ENCODE measurements at regions not wholly inside any gene's neighbourhood (a gene's known extent, or its start where the extent isn't known, plus 50 kb on each side); places are given as distances from the start of the nearest gene placed in this dataset.

DNA sequence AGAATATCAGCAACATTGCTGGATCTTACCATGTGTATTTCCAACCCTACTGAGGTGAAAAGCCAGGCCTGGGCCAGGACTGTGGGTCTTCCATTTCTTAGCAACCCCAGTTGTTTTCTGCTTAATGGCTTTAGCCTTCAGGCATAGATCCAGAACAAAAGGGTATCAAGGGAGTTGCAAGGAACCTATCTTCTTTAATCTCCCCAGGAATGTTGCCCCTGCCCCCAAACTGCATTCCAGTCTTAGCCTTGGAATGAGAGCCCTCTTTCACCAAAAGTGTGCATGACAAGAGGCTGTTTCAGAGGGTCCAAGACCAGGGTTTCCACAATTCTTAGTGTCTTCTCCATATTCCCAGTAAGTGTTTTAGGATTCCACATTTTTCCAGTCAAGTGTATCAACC lies 87.9 kb upstream of the SOX13 start:
- Mint-ChIP-seq H3K36me3 (no peaks in the 10 kb centered on the region), H3K4me3 (no peak overlapping the region), H3K4me1 (no peaks in the 10 kb centered on the region), H3K27ac (no peak overlapping the region), H3K9me3 (no peaks in the 10 kb centered on the region), H3K27me3 (peaks cover 4 to 11% of the 10 kb centered on the region in 2 donors)
- Histone ChIP-seq H3K27ac (ENCODE audit: low read depth, low read length) (no peak overlapping the region), H3K27me3 (ENCODE audit: insufficient read depth, low read length) (no peaks in the 10 kb centered on the region), H3K36me3 (ENCODE audit: insufficient read depth, low read length) (no peaks in the 10 kb centered on the region), H3K4me1 (ENCODE audit: insufficient read depth, low read length) (no peaks in the 10 kb centered on the region), H3K9me3 (ENCODE audit: control insufficient read depth in 1 of 2, low read length in 2 of 2) (no peaks in the 10 kb centered on the region), H3K4me3 (ENCODE audit: low read length in 2 of 2) (no peak overlapping the region)
- ChIA-PET CTCF (ENCODE audit: partially characterized antibody) (no interaction called here), POLR2A (ENCODE audit: partially characterized antibody) (no interaction called here)
- no peak for DNase-seq
- intact Hi-C loops (cut with micrococcal nuclease) = no loop called here

DNA sequence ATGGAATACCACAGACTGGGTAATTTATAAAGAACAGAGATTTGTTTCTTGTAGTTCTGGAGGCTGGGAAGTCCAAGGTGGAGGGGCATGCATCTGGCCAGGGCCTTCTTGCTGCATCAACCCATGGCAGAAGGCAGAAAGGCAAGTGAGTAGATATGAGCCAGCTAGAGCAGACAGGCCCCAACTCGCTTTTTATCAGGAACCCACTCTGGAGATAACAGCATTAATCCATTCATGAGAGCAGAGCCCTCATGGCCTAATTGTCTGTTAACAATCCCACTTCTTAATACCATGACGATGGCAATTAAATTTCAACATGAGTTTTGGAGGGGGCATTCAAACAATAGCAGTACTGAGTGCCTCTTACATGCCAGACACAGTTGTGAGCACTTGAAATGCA lies 87.2 kb upstream of the SOX13 start:
- Mint-ChIP-seq H3K4me1 (no peaks in the 10 kb centered on the region), H3K4me3 (no peak overlapping the region), H3K36me3 (no peaks in the 10 kb centered on the region), H3K27ac (no peak overlapping the region), H3K27me3 (peaks cover 4 to 9% of the 10 kb centered on the region in 2 donors), H3K9me3 (no peaks in the 10 kb centered on the region)
- H3K27me3 ChIP-seq (ENCODE audit: insufficient read depth, low read length) = no peaks in the 10 kb centered on the region
- DNase-seq = no peak
- no peaks in the 10 kb centered on the region for H3K36me3 ChIP-seq (ENCODE audit: insufficient read depth, low read length)
- no peaks in the 10 kb centered on the region for H3K9me3 ChIP-seq (ENCODE audit: control insufficient read depth in 1 of 2, low read length in 2 of 2)
- ChIA-PET POLR2A (ENCODE audit: partially characterized antibody) (no interaction called here), CTCF (ENCODE audit: partially characterized antibody) (no interaction called here)
- intact Hi-C loops (cut with micrococcal nuclease) = no loop called here
- H3K4me3 ChIP-seq (ENCODE audit: low read length in 2 of 2) = no peak overlapping the region
- H3K4me1 ChIP-seq (ENCODE audit: insufficient read depth, low read length) = no peaks in the 10 kb centered on the region
- H3K27ac ChIP-seq (ENCODE audit: low read depth, low read length) = no peak overlapping the region

DNA sequence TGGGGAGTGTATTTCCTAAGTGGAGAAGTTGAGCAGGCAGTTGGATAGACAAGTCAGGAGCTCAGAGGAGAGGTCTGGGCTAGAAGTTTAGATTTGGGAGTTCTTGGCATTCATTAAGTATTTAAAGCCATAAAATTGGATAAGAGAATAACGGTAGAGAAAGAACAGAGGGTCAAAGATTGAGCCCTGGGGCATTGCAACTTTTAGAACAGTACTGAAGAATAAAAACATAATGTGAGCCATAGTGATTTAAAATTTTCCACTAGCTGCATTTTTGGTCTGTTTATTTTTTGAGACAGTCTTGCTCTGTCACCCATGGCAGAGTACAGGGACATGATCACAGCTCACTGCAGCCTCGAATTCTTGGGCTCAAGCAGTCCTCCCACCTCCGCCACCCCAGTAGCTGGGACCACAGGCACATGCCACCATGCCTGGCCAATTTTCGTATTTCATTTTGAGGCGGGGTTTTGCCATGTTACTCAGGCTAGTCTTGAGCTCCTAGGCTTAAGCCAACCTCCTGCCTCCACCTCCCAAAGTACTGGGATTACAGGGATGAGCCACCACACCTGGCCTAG lies 85.9 kb upstream of the SOX13 start:
- Histone ChIP-seq H3K36me3 (ENCODE audit: insufficient read depth, low read length) (no peaks in the 10 kb centered on the region), H3K4me3 (ENCODE audit: low read length in 2 of 2) (no peak overlapping the region), H3K27ac (ENCODE audit: low read depth, low read length) (no peak overlapping the region), H3K9me3 (ENCODE audit: control insufficient read depth in 1 of 2, low read length in 2 of 2) (no peaks in the 10 kb centered on the region), H3K27me3 (ENCODE audit: insufficient read depth, low read length) (no peaks in the 10 kb centered on the region), H3K4me1 (ENCODE audit: insufficient read depth, low read length) (no peaks in the 10 kb centered on the region)
- intact Hi-C loops (cut with micrococcal nuclease) = no loop called here
- no peak for DNase-seq
- Mint-ChIP-seq H3K27me3 (peaks cover 1 to 7% of the 10 kb centered on the region in 2 donors), H3K9me3 (no peaks in the 10 kb centered on the region), H3K36me3 (no peaks in the 10 kb centered on the region), H3K4me1 (no peaks in the 10 kb centered on the region), H3K27ac (no peak overlapping the region), H3K4me3 (no peak overlapping the region)
- ChIA-PET POLR2A (ENCODE audit: partially characterized antibody) (no interaction called here), CTCF (ENCODE audit: partially characterized antibody) (interaction anchor here (0.6 kb wide), 1 partner anchor 23 kb away, joined by 5 read pairs; no protein-coding TSS in a partner anchor)

DNA sequence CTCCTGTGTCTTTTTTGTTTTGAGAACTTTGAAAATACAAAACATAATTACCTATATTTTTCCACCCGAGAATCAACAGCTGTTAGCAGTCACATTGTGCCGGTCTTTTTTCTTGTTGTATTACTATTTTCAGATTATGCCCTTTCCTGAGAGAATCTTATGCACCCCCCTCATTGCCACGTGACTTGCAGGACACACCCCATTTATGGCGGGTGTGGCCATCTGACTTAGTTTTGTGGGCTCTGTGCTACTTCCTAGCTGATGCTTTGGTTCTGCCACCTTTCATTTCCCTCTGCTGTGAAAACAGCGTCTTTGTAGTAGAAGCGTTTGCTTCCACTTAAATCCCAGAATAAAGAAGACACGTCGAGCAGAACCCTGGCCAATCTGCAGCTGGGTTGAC lies 82.8 kb upstream of the SOX13 start:
- no peaks in the 10 kb centered on the region for H3K36me3 ChIP-seq (ENCODE audit: insufficient read depth, low read length)
- no peaks in the 10 kb centered on the region for H3K4me1 ChIP-seq (ENCODE audit: insufficient read depth, low read length)
- Mint-ChIP-seq H3K4me1 (peaks cover 0 to 2% (median 0%) of the 10 kb centered on the region in 4 donors), H3K27me3 (peaks cover 0 to 17% of the 10 kb centered on the region in 2 donors), H3K4me3 (peak overlapping the region in 1 of 8 donors; percentile 71), H3K36me3 (no peaks in the 10 kb centered on the region), H3K27ac (no peak overlapping the region), H3K9me3 (no peaks in the 10 kb centered on the region)
- H3K27ac ChIP-seq (ENCODE audit: low read depth, low read length) = no peak overlapping the region
- H3K27me3 ChIP-seq (ENCODE audit: insufficient read depth, low read length) = no peaks in the 10 kb centered on the region
- ChIA-PET POLR2A (ENCODE audit: partially characterized antibody) (no interaction called here), CTCF (ENCODE audit: partially characterized antibody) (no interaction called here)
- DNase-seq = no peak
- no peak overlapping the region for H3K4me3 ChIP-seq (ENCODE audit: low read length in 2 of 2)
- intact Hi-C loops (cut with micrococcal nuclease) = no loop called here
- no peaks in the 10 kb centered on the region for H3K9me3 ChIP-seq (ENCODE audit: control insufficient read depth in 1 of 2, low read length in 2 of 2)

DNA sequence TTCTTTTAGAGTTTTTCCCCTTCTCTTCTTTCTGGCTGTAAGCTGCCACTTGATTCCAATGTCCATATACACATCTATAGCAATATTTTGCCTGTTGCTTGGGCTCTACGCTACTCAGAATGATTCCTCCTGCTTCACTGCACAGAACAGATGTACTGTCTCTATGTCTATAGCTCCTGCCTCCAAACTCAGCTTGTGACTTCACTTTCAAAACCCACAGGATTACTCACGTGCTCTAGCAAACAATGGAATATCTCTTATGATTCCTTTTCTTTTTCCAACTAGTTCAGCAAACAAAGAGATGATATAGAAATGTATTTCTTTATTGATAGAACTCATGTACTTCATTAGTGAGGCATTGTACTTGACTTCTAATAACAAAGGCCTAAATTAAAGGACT lies 80.5 kb upstream of the SOX13 start:
- ChIA-PET CTCF (ENCODE audit: partially characterized antibody) (interaction anchor here (0.7 kb wide), 1 partner anchor 137 kb away, joined by 3 read pairs; no protein-coding TSS in a partner anchor), POLR2A (ENCODE audit: partially characterized antibody) (no interaction called here)
- peak overlapping the region in 1 of 7 donors; percentile 1 for H3K27ac Mint-ChIP-seq
- no peak overlapping the region for H3K4me3 Mint-ChIP-seq
- no peaks in the 10 kb centered on the region for H3K9me3 ChIP-seq (ENCODE audit: control insufficient read depth in 1 of 2, low read length in 2 of 2)
- no peak for DNase-seq
- no peaks in the 10 kb centered on the region for H3K36me3 Mint-ChIP-seq
- intact Hi-C loops (cut with micrococcal nuclease) = no loop called here
- H3K27me3 Mint-ChIP-seq = peaks cover 7 to 14% of the 10 kb centered on the region in 2 donors
- no peak overlapping the region for H3K27ac ChIP-seq (ENCODE audit: low read depth, low read length)
- no peak overlapping the region for H3K4me3 ChIP-seq (ENCODE audit: low read length in 2 of 2)
- no peaks in the 10 kb centered on the region for H3K4me1 ChIP-seq (ENCODE audit: insufficient read depth, low read length)
- H3K27me3 ChIP-seq (ENCODE audit: insufficient read depth, low read length) = no peaks in the 10 kb centered on the region
- no peaks in the 10 kb centered on the region for H3K9me3 Mint-ChIP-seq
- peaks cover 0 to 2% (median 0%) of the 10 kb centered on the region in 4 donors for H3K4me1 Mint-ChIP-seq
- H3K36me3 ChIP-seq (ENCODE audit: insufficient read depth, low read length) = no peaks in the 10 kb centered on the region

GRCh38 chr1:203993256-203993655 lies 79.7 kb upstream of the SOX13 start:
- H3K27me3 ChIP-seq (ENCODE audit: insufficient read depth, low read length) = no peaks in the 10 kb centered on the region
- H3K36me3 Mint-ChIP-seq = no peaks in the 10 kb centered on the region
- no peaks in the 10 kb centered on the region for H3K9me3 ChIP-seq (ENCODE audit: control insufficient read depth in 1 of 2, low read length in 2 of 2)
- H3K4me1 ChIP-seq (ENCODE audit: insufficient read depth, low read length) = no peaks in the 10 kb centered on the region
- H3K27ac Mint-ChIP-seq = no peak overlapping the region
- DNase-seq = no peak
- intact Hi-C loops (cut with micrococcal nuclease) = no loop called here
- peaks cover 0 to 2% (median 0%) of the 10 kb centered on the region in 8 donors for H3K9me3 Mint-ChIP-seq
- ChIA-PET POLR2A (ENCODE audit: partially characterized antibody) (no interaction called here), CTCF (ENCODE audit: partially characterized antibody) (no interaction called here)
- H3K4me1 Mint-ChIP-seq = peaks cover 0 to 2% (median 0%) of the 10 kb centered on the region in 4 donors
- H3K27me3 Mint-ChIP-seq = peaks cover 12 to 14% of the 10 kb centered on the region in 2 donors
- H3K4me3 Mint-ChIP-seq = no peak overlapping the region
- H3K36me3 ChIP-seq (ENCODE audit: insufficient read depth, low read length) = no peaks in the 10 kb centered on the region
- no peak overlapping the region for H3K4me3 ChIP-seq (ENCODE audit: low read length in 2 of 2)
- no peak overlapping the region for H3K27ac ChIP-seq (ENCODE audit: low read depth, low read length)

GRCh38 chr1:203995228-203995627 lies 77.7 kb upstream of the SOX13 start:
- no peak for DNase-seq
- Mint-ChIP-seq H3K4me1 (peaks cover 0 to 3% (median 2%) of the 10 kb centered on the region in 4 donors), H3K36me3 (peaks cover 0 to 4% of the 10 kb centered on the region in 2 donors), H3K4me3 (no peak overlapping the region), H3K9me3 (peaks cover 0 to 4% (median 3%) of the 10 kb centered on the region in 8 donors), H3K27me3 (peaks cover 12 to 14% of the 10 kb centered on the region in 2 donors), H3K27ac (no peak overlapping the region)
- Histone ChIP-seq H3K9me3 (ENCODE audit: control insufficient read depth in 1 of 2, low read length in 2 of 2) (no peaks in the 10 kb centered on the region), H3K4me3 (ENCODE audit: low read length in 2 of 2) (no peak overlapping the region), H3K27me3 (ENCODE audit: insufficient read depth, low read length) (no peaks in the 10 kb centered on the region), H3K4me1 (ENCODE audit: insufficient read depth, low read length) (no peaks in the 10 kb centered on the region), H3K27ac (ENCODE audit: low read depth, low read length) (no peak overlapping the region), H3K36me3 (ENCODE audit: insufficient read depth, low read length) (no peaks in the 10 kb centered on the region)
- ChIA-PET CTCF (ENCODE audit: partially characterized antibody) (no interaction called here), POLR2A (ENCODE audit: partially characterized antibody) (no interaction called here)
- intact Hi-C loops (cut with micrococcal nuclease) = no loop called here

DNA sequence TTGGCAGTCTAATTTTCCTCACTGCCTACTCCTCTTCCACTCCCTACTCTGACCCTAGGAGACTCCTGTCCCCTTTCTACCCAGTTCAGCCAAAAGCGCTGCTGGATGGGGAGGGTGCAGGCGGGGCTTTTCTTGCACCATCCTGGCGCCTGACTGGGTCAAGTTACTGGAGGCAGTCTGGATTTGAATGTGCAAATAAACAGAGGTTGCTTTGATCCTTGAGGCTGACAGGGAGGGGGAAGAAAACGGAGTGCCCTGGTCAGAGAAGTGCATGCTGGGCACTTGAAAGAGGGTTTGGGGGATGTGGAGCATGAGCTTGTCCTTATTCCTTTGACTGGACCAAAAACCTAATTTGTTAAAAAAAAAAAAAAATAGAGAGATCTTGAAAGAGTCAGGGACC lies 76.8 kb upstream of the SOX13 start:
- Mint-ChIP-seq H3K27me3 (peaks cover 12 to 15% of the 10 kb centered on the region in 2 donors), H3K4me3 (no peak overlapping the region), H3K27ac (no peak overlapping the region), H3K9me3 (peaks cover 0 to 13% (median 6%) of the 10 kb centered on the region in 8 donors), H3K4me1 (peaks cover 6 to 11% (median 7%) of the 10 kb centered on the region in 4 donors), H3K36me3 (peaks cover 0 to 5% of the 10 kb centered on the region in 2 donors)
- Histone ChIP-seq H3K27me3 (ENCODE audit: insufficient read depth, low read length) (no peaks in the 10 kb centered on the region), H3K4me1 (ENCODE audit: insufficient read depth, low read length) (no peaks in the 10 kb centered on the region), H3K4me3 (ENCODE audit: low read length in 2 of 2) (no peak overlapping the region), H3K36me3 (ENCODE audit: insufficient read depth, low read length) (no peaks in the 10 kb centered on the region), H3K27ac (ENCODE audit: low read depth, low read length) (no peak overlapping the region), H3K9me3 (ENCODE audit: control insufficient read depth in 1 of 2, low read length in 2 of 2) (no peaks in the 10 kb centered on the region)
- intact Hi-C loops (cut with micrococcal nuclease) = no loop called here
- POLR2A ChIA-PET (ENCODE audit: partially characterized antibody) = no interaction called here
- CTCF ChIA-PET (ENCODE audit: partially characterized antibody) = no interaction called here
- DNase-seq = no peak
